Panc1 (cell line): ENCODE measurements at regions not wholly inside any gene's neighbourhood (a gene's known extent, or its start where the extent isn't known, plus 50 kb on each side); places are given as distances from the start of the nearest gene placed in this dataset.

Source experiments
- ATAC-seq: fragments of 200-7000 bp; cut with Tn5 transposase; 2 replicates; pipeline ENCODE4 v1.9.1; 2020; ENCODE audit warnings: mild to moderate bottlenecking, moderate library complexity
- BruUV-seq: library from RNA; stranded (reverse); fragments of 400-500 nt; replicated peaks from 2 replicates; lab custom pipeline; 2021; lab: Mats Ljungman, UMichigan
- CTCF ChIA-PET: fragments of 300-600 bp; sonication (Branson Sonifier 250); formaldehyde crosslinking; loops from one replicate; lab custom pipeline; 2022; ENCODE audit warnings: antibody characterized with exemption; lab: Charles Lee
- POLR2A ChIA-PET: fragments of 300-600 bp; sonication (Branson Sonifier 250); formaldehyde crosslinking; loops from one replicate; lab custom pipeline; 2022; ENCODE audit warnings: antibody characterized with exemption; lab: Charles Lee
- DNase-seq: peaks from one replicate; pipeline ENCODE4 v3.0.0-alpha.2; 2010; ENCODE audit warnings: low read depth, low spot score
- H3K27ac ChIP-seq: 2 replicates; pipeline ENCODE4 v1.5.1; 2011; ENCODE audit warnings: mild to moderate bottlenecking, low read length, inconsistent platforms
- H3K27me3 ChIP-seq: fragments of 200-500 bp; sonication (Bioruptor generic); 2 replicates; pipeline ENCODE4 v1.6.0; 2014; ENCODE audit warnings: low read length, inconsistent platforms; ENCODE audit not compliant: control insufficient read depth, insufficient read depth
- H3K36me3 ChIP-seq: fragments of 200-500 bp; sonication (Bioruptor generic); 2 replicates; pipeline ENCODE4 v1.5.1; 2014; ENCODE audit warnings: inconsistent platforms, mild to moderate bottlenecking, low read length, moderate library complexity; ENCODE audit not compliant: control insufficient read depth, insufficient read depth
- H3K4me1 ChIP-seq: 2 replicates; pipeline ENCODE4 v1.5.1; 2011; ENCODE audit warnings: inconsistent platforms, mild to moderate bottlenecking, low read length, moderate library complexity; ENCODE audit not compliant: control insufficient read depth, insufficient read depth
- H3K4me3 ChIP-seq, 2 experiments: 2 replicates each; pipeline ENCODE4 v1.5.1; 2011 to 2012; ENCODE audit warnings: low read depth in 2 of 2, low read length in 2 of 2, mild to moderate bottlenecking in 2 of 2, inconsistent platforms in 1 of 2, moderate library complexity in 1 of 2
- H3K9me3 ChIP-seq: fragments of 200-500 bp; sonication (Bioruptor generic); 2 replicates; pipeline ENCODE4 v1.5.1; 2014; ENCODE audit warnings: low read depth, mild to moderate bottlenecking, inconsistent platforms, low read length, moderate library complexity; ENCODE audit not compliant: control insufficient read depth, insufficient read depth
- POLR2AphosphoS5 ChIP-seq: IDR thresholded peaks from 2 replicates; pipeline ENCODE4 v1.6.1; 2012; ENCODE audit warnings: mild to moderate bottlenecking, low read depth, low read length, moderate library complexity
- REST ChIP-seq, 2 experiments: IDR thresholded peaks; 2 replicates each; pipeline ENCODE4 v1.6.1; 2011 to 2012; ENCODE audit warnings: low read depth in 2 of 2, control low read depth in 1 of 2, low read length in 1 of 2, mild to moderate bottlenecking in 1 of 2, moderate library complexity in 1 of 2; ENCODE audit not compliant: insufficient read depth in 1 of 2
- SIN3A ChIP-seq: IDR thresholded peaks from 2 replicates; pipeline ENCODE4 v1.6.1; 2012; ENCODE audit warnings: low read depth, mild to moderate bottlenecking, low read length, moderate library complexity, borderline replicate concordance; ENCODE audit not compliant: insufficient read depth
- TCF7L2 ChIP-seq: IDR thresholded peaks from 2 replicates; pipeline ENCODE4 v1.6.1; 2011; ENCODE audit warnings: mild to moderate bottlenecking, low read depth, low read length, inconsistent platforms
- in situ Hi-C: cut with HindIII; loops from 2 replicates; pipeline ENCODE4 v1.10.0; 2016; ENCODE audit warnings: low sequenced_read_pairs, low pct_unique_long_range_greater_than_20kb
- intact Hi-C: fragments of 100-400 bp; cut with micrococcal nuclease; formaldehyde crosslinking; loops from one replicate; pipeline ENCODE4 v1.10.0; 2022; ENCODE audit not compliant: unreplicated experiment
- TF ChIP-seq, protein P1 (sequence below): fragments of 450-650 bp; IDR thresholded peaks from 2 replicates; pipeline ENCODE4 v1.5.1; 2017; ENCODE audit warnings: mild to moderate bottlenecking

DNA sequence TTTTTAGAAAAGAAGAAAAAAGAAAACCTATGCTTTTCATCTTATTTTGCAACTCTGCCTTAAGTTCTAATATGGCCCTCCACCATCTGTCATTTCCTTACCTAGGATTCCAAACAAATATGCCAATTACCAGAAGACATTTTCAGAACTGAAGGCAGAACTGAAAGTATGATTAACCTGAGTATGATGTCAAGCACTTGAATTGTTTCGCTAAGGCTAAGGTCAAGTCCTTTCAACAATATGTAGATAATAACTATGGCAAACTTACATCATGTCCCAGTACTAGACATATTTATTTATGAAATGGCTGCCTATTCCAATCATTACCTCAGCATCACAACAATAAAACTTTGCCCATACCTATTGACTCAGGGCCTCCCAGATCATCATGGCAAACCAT is 91.0 kb downstream of the OR13H1 start:
- in situ Hi-C loops: no loop called here
- no peaks in the 10 kb centered on the region for H3K36me3 ChIP-seq
- POLR2A ChIA-PET: no interaction called here
- H3K4me1 ChIP-seq: no peaks in the 10 kb centered on the region
- no peak for TF ChIP-seq REST (IDR thresholded peaks at IDR 0.05; ENCODE audit: insufficient read depth in 1 of 2, low read depth in 2 of 2, low read length in 1 of 2)
- no peak for TF ChIP-seq TCF7L2
- TF ChIP-seq POLR2AphosphoS5: no peak
- TF ChIP-seq, protein P1, sequence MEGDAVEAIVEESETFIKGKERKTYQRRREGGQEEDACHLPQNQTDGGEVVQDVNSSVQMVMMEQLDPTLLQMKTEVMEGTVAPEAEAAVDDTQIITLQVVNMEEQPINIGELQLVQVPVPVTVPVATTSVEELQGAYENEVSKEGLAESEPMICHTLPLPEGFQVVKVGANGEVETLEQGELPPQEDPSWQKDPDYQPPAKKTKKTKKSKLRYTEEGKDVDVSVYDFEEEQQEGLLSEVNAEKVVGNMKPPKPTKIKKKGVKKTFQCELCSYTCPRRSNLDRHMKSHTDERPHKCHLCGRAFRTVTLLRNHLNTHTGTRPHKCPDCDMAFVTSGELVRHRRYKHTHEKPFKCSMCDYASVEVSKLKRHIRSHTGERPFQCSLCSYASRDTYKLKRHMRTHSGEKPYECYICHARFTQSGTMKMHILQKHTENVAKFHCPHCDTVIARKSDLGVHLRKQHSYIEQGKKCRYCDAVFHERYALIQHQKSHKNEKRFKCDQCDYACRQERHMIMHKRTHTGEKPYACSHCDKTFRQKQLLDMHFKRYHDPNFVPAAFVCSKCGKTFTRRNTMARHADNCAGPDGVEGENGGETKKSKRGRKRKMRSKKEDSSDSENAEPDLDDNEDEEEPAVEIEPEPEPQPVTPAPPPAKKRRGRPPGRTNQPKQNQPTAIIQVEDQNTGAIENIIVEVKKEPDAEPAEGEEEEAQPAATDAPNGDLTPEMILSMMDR: no peak
- no peak for TF ChIP-seq SIN3A
- ATAC-seq: no peak
- no TSS peak for BruUV-seq
- CTCF ChIA-PET: no interaction called here
- H3K4me3 ChIP-seq: no peak overlapping the region
- H3K9me3 ChIP-seq: no peaks in the 10 kb centered on the region
- peaks cover 5% of the 10 kb centered on the region for H3K27me3 ChIP-seq
- intact Hi-C loops: loop anchor here (5.0 kb wide), 1 partner anchor 658 kb away; no protein-coding TSS in a partner anchor
- DNase-seq: no peak
- H3K27ac ChIP-seq: no peak overlapping the region

GRCh38 chrX:131646106-131646505 is 102.2 kb downstream of the OR13H1 start:
- Histone ChIP-seq H3K4me1 (no peaks in the 10 kb centered on the region), H3K27ac (no peak overlapping the region), H3K36me3 (no peaks in the 10 kb centered on the region), H3K27me3 (no peaks in the 10 kb centered on the region), H3K4me3 (no peak overlapping the region), H3K9me3 (no peaks in the 10 kb centered on the region)
- no peak for ATAC-seq
- BruUV-seq: no TSS peak
- TF ChIP-seq TCF7L2 (no peak), REST (IDR thresholded peaks at IDR 0.05; ENCODE audit: insufficient read depth in 1 of 2, low read depth in 2 of 2, low read length in 1 of 2) (no peak), SIN3A (no peak), POLR2AphosphoS5 (no peak)
- TF ChIP-seq, protein P1: no peak
- intact Hi-C loops (no loop called here), in situ Hi-C loops (no loop called here)
- POLR2A ChIA-PET: no interaction called here
- DNase-seq: no peak
- CTCF ChIA-PET: no interaction called here
